ENCODE measurements at regions not wholly inside any gene's neighbourhood (a gene's known extent, or its start where the extent isn't known, plus 50 kb on each side); places are given as distances from the start of the nearest gene placed in this dataset.

- TF ChIP-seq, protein P1, sequence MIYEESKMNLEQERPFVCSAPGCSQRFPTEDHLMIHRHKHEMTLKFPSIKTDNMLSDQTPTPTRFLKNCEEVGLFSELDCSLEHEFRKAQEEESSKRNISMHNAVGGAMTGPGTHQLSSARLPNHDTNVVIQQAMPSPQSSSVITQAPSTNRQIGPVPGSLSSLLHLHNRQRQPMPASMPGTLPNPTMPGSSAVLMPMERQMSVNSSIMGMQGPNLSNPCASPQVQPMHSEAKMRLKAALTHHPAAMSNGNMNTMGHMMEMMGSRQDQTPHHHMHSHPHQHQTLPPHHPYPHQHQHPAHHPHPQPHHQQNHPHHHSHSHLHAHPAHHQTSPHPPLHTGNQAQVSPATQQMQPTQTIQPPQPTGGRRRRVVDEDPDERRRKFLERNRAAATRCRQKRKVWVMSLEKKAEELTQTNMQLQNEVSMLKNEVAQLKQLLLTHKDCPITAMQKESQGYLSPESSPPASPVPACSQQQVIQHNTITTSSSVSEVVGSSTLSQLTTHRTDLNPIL (CRISPR knock-in tag; IDR thresholded peaks at IDR 0.05; ENCODE audit: low read depth) = no peak
- TF ChIP-seq ESRRG (CRISPR knock-in tag; IDR thresholded peaks at IDR 0.05) = no peak
- no peak for TF ChIP-seq SNAI2 (CRISPR knock-in tag; IDR thresholded peaks at IDR 0.05)
- no peak for TF ChIP-seq ZNF8 (CRISPR knock-in tag; IDR thresholded peaks at IDR 0.05)
- no peak for TF ChIP-seq OSR1 (CRISPR knock-in tag; IDR thresholded peaks at IDR 0.05)
- no peak for TF ChIP-seq ZNF565 (CRISPR knock-in tag; conservative IDR thresholded peaks at IDR 0.05; ENCODE audit: low read depth)
- no peak for TF ChIP-seq ZFP3 (CRISPR knock-in tag; IDR thresholded peaks at IDR 0.05)
- TF ChIP-seq BACH2 (CRISPR knock-in tag; IDR thresholded peaks at IDR 0.05; ENCODE audit: borderline replicate concordance) = no peak
- no peak for TF ChIP-seq ARNTL (CRISPR knock-in tag; IDR thresholded peaks at IDR 0.05; ENCODE audit: borderline replicate concordance, low read depth)
- TF ChIP-seq ISL1 (CRISPR knock-in tag; IDR thresholded peaks at IDR 0.05) = no peak
- no peak for TF ChIP-seq GLIS3 (CRISPR knock-in tag; IDR thresholded peaks at IDR 0.05)
- no peak for TF ChIP-seq ZC3H10 (CRISPR knock-in tag; IDR thresholded peaks at IDR 0.05)
- TF ChIP-seq, protein P2, sequence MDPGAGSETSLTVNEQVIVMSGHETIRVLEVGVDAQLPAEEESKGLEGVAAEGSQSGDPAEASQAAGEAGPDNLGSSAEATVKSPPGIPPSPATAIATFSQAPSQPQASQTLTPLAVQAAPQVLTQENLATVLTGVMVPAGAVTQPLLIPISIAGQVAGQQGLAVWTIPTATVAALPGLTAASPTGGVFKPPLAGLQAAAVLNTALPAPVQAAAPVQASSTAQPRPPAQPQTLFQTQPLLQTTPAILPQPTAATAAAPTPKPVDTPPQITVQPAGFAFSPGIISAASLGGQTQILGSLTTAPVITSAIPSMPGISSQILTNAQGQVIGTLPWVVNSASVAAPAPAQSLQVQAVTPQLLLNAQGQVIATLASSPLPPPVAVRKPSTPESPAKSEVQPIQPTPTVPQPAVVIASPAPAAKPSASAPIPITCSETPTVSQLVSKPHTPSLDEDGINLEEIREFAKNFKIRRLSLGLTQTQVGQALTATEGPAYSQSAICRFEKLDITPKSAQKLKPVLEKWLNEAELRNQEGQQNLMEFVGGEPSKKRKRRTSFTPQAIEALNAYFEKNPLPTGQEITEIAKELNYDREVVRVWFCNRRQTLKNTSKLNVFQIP (CRISPR knock-in tag; IDR thresholded peaks at IDR 0.05; ENCODE audit: borderline replicate concordance, low read depth) = no peak
- TF ChIP-seq TCF4 (CRISPR knock-in tag; IDR thresholded peaks at IDR 0.05; ENCODE audit: borderline replicate concordance) = no peak
- no peak for TF ChIP-seq TOX (CRISPR knock-in tag; IDR thresholded peaks at IDR 0.05; ENCODE audit: borderline replicate concordance)
- TF ChIP-seq CSDC2 (CRISPR knock-in tag; IDR thresholded peaks at IDR 0.05) = no peak
- TF ChIP-seq TSHZ2 (CRISPR knock-in tag; IDR thresholded peaks at IDR 0.05) = no peak
- ATAC-seq = no peak
Observed at GRCh38 chr16:80254970-80255369, 285.8 kb upstream of the DYNLRB2 start.

GRCh38 chr16:80253741-80254140 is 287.1 kb upstream of the DYNLRB2 start:
- TF ChIP-seq TCF4 (CRISPR knock-in tag; IDR thresholded peaks at IDR 0.05; ENCODE audit: borderline replicate concordance) = no peak
- TF ChIP-seq ARNTL (CRISPR knock-in tag; IDR thresholded peaks at IDR 0.05; ENCODE audit: borderline replicate concordance, low read depth) = no peak
- no peak for TF ChIP-seq RARB (CRISPR knock-in tag; IDR thresholded peaks at IDR 0.05)
- no peak for TF ChIP-seq ZFP30 (CRISPR knock-in tag; IDR thresholded peaks at IDR 0.05)
- TF ChIP-seq SNAI2 (CRISPR knock-in tag; IDR thresholded peaks at IDR 0.05) = no peak
- TF ChIP-seq ZC3H10 (CRISPR knock-in tag; IDR thresholded peaks at IDR 0.05) = no peak
- TF ChIP-seq ZNF565 (CRISPR knock-in tag; conservative IDR thresholded peaks at IDR 0.05; ENCODE audit: low read depth) = no peak
- TF ChIP-seq ZFP3 (CRISPR knock-in tag; IDR thresholded peaks at IDR 0.05) = no peak
- no peak for TF ChIP-seq ZNF70 (CRISPR knock-in tag; IDR thresholded peaks at IDR 0.05)
- TF ChIP-seq BACH2 (CRISPR knock-in tag; IDR thresholded peaks at IDR 0.05; ENCODE audit: borderline replicate concordance) = no peak
- TF ChIP-seq TSHZ2 (CRISPR knock-in tag; IDR thresholded peaks at IDR 0.05) = no peak
- no peak for TF ChIP-seq TOX (CRISPR knock-in tag; IDR thresholded peaks at IDR 0.05; ENCODE audit: borderline replicate concordance)
- TF ChIP-seq GLIS3 (CRISPR knock-in tag; IDR thresholded peaks at IDR 0.05) = no peak
- no peak for TF ChIP-seq CSRNP3 (CRISPR knock-in tag; IDR thresholded peaks at IDR 0.05)
- no peak for TF ChIP-seq ZNF8 (CRISPR knock-in tag; IDR thresholded peaks at IDR 0.05)
- no peak for TF ChIP-seq CSDC2 (CRISPR knock-in tag; IDR thresholded peaks at IDR 0.05)
- no peak for TF ChIP-seq PATZ1 (CRISPR knock-in tag; IDR thresholded peaks at IDR 0.05; ENCODE audit: borderline replicate concordance)
- TF ChIP-seq, protein P2 (CRISPR knock-in tag; IDR thresholded peaks at IDR 0.05; ENCODE audit: borderline replicate concordance, low read depth) = no peak
- no peak for TF ChIP-seq OSR1 (CRISPR knock-in tag; IDR thresholded peaks at IDR 0.05)

More at GRCh38 chr16:80253741-80254140, 287.1 kb upstream of the DYNLRB2 start:
- ATAC-seq = no peak
